ENCODE measurements at regions not wholly inside any gene's neighbourhood (a gene's known extent, or its start where the extent isn't known, plus 50 kb on each side); places are given as distances from the start of the nearest gene placed in this dataset.

- no peaks in the 10 kb centered on the region for H3K36me3 ChIP-seq (ENCODE audit: control insufficient read depth in 2 of 2, insufficient read depth in 2 of 2, low read length in 1 of 2)
- no peaks in the 10 kb centered on the region for H3K27me3 ChIP-seq (ENCODE audit: control insufficient read depth in 1 of 2, insufficient read depth in 2 of 2, low read length in 2 of 2)
- H3K4me1 ChIP-seq (ENCODE audit: control insufficient read depth in 2 of 2, insufficient read depth in 2 of 2, low read length in 1 of 2) = no peaks in the 10 kb centered on the region
- no peak overlapping the region for H3K27ac ChIP-seq (ENCODE audit: low read depth in 2 of 2, low read length in 1 of 2)
- peaks cover 0 to 2% of the 10 kb centered on the region in 2 donors for H3K9me3 ChIP-seq (ENCODE audit: control insufficient read depth in 2 of 2, insufficient read depth in 1 of 2, low read depth in 1 of 2, low read length in 1 of 2)
- H3K4me3 ChIP-seq (ENCODE audit: low read depth in 1 of 2, low read length in 2 of 2) = no peak overlapping the region
- WGBS, 2 donors = 76 to 77% methylated on average over 15 of the region's 15 CpGs
Observed at GRCh38 chr2:238963161-238963970, 115.5 kb downstream of the TWIST2 start.

GRCh38 chr2:238963971-238964328, 116.1 kb downstream of the TWIST2 start:
- no peaks in the 10 kb centered on the region for H3K4me1 ChIP-seq (ENCODE audit: control insufficient read depth in 2 of 2, insufficient read depth in 2 of 2, low read length in 1 of 2)
- no peaks in the 10 kb centered on the region for H3K36me3 ChIP-seq (ENCODE audit: control insufficient read depth in 2 of 2, insufficient read depth in 2 of 2, low read length in 1 of 2)
- H3K27me3 ChIP-seq (ENCODE audit: control insufficient read depth in 1 of 2, insufficient read depth in 2 of 2, low read length in 2 of 2) = no peaks in the 10 kb centered on the region
- no peak overlapping the region for H3K27ac ChIP-seq (ENCODE audit: low read depth in 2 of 2, low read length in 1 of 2)
- 65 to 76% methylated on average over 2 of the region's 2 CpGs for WGBS, 2 donors
- peaks cover 0 to 2% of the 10 kb centered on the region in 2 donors for H3K9me3 ChIP-seq (ENCODE audit: control insufficient read depth in 2 of 2, insufficient read depth in 1 of 2, low read depth in 1 of 2, low read length in 1 of 2)
- H3K4me3 ChIP-seq (ENCODE audit: low read depth in 1 of 2, low read length in 2 of 2) = no peak overlapping the region

GRCh38 chr2:238964544-238965067, 116.7 kb downstream of the TWIST2 start:
- Histone ChIP-seq H3K4me1 (ENCODE audit: control insufficient read depth in 2 of 2, insufficient read depth in 2 of 2, low read length in 1 of 2) (no peaks in the 10 kb centered on the region), H3K36me3 (ENCODE audit: control insufficient read depth in 2 of 2, insufficient read depth in 2 of 2, low read length in 1 of 2) (no peaks in the 10 kb centered on the region), H3K27me3 (ENCODE audit: control insufficient read depth in 1 of 2, insufficient read depth in 2 of 2, low read length in 2 of 2) (no peaks in the 10 kb centered on the region), H3K27ac (ENCODE audit: low read depth in 2 of 2, low read length in 1 of 2) (no peak overlapping the region), H3K4me3 (ENCODE audit: low read depth in 1 of 2, low read length in 2 of 2) (no peak overlapping the region), H3K9me3 (ENCODE audit: control insufficient read depth in 2 of 2, insufficient read depth in 1 of 2, low read depth in 1 of 2, low read length in 1 of 2) (peaks cover 0 to 2% of the 10 kb centered on the region in 2 donors)
- WGBS, 2 donors = 76 to 83% methylated on average over 12 of the region's 12 CpGs

GRCh38 chr2:238965371-238966071, 117.6 kb downstream of the TWIST2 start:
- Histone ChIP-seq H3K4me3 (ENCODE audit: low read depth in 1 of 2, low read length in 2 of 2) (no peak overlapping the region), H3K27ac (ENCODE audit: low read depth in 2 of 2, low read length in 1 of 2) (no peak overlapping the region), H3K4me1 (ENCODE audit: control insufficient read depth in 2 of 2, insufficient read depth in 2 of 2, low read length in 1 of 2) (no peaks in the 10 kb centered on the region), H3K27me3 (ENCODE audit: control insufficient read depth in 1 of 2, insufficient read depth in 2 of 2, low read length in 2 of 2) (no peaks in the 10 kb centered on the region), H3K9me3 (ENCODE audit: control insufficient read depth in 2 of 2, insufficient read depth in 1 of 2, low read depth in 1 of 2, low read length in 1 of 2) (peaks cover 0 to 2% of the 10 kb centered on the region in 2 donors), H3K36me3 (ENCODE audit: control insufficient read depth in 2 of 2, insufficient read depth in 2 of 2, low read length in 1 of 2) (no peaks in the 10 kb centered on the region)
- WGBS, 2 donors = 83 to 85% methylated on average over 18 of the region's 18 CpGs

- H3K36me3 ChIP-seq (ENCODE audit: control insufficient read depth in 2 of 2, insufficient read depth in 2 of 2, low read length in 1 of 2) = no peaks in the 10 kb centered on the region
- WGBS, 2 donors = 90% methylated on average over 46 of the region's 46 CpGs
- H3K9me3 ChIP-seq (ENCODE audit: control insufficient read depth in 2 of 2, insufficient read depth in 1 of 2, low read depth in 1 of 2, low read length in 1 of 2) = peaks cover 0 to 2% of the 10 kb centered on the region in 2 donors
- H3K27ac ChIP-seq (ENCODE audit: low read depth in 2 of 2, low read length in 1 of 2) = no peak overlapping the region
- no peak overlapping the region for H3K4me3 ChIP-seq (ENCODE audit: low read depth in 1 of 2, low read length in 2 of 2)
- H3K27me3 ChIP-seq (ENCODE audit: control insufficient read depth in 1 of 2, insufficient read depth in 2 of 2, low read length in 2 of 2) = no peaks in the 10 kb centered on the region
- H3K4me1 ChIP-seq (ENCODE audit: control insufficient read depth in 2 of 2, insufficient read depth in 2 of 2, low read length in 1 of 2) = no peaks in the 10 kb centered on the region
Observed at GRCh38 chr2:238966072-238966937, 118.4 kb downstream of the TWIST2 start.

- 85 to 87% methylated on average over 42 to 43 of the region's 43 CpGs for WGBS, 2 donors
Observed at GRCh38 chr2:238967031-238967977, 119.4 kb downstream of the TWIST2 start.

GRCh38 chr2:238967978-238968360, 120.1 kb downstream of the TWIST2 start:
- Histone ChIP-seq H3K4me3 (ENCODE audit: low read depth in 1 of 2, low read length in 2 of 2) (no peak overlapping the region), H3K27me3 (ENCODE audit: control insufficient read depth in 1 of 2, insufficient read depth in 2 of 2, low read length in 2 of 2) (no peaks in the 10 kb centered on the region), H3K27ac (ENCODE audit: low read depth in 2 of 2, low read length in 1 of 2) (no peak overlapping the region), H3K36me3 (ENCODE audit: control insufficient read depth in 2 of 2, insufficient read depth in 2 of 2, low read length in 1 of 2) (no peaks in the 10 kb centered on the region), H3K9me3 (ENCODE audit: control insufficient read depth in 2 of 2, insufficient read depth in 1 of 2, low read depth in 1 of 2, low read length in 1 of 2) (peaks cover 0 to 2% of the 10 kb centered on the region in 2 donors), H3K4me1 (ENCODE audit: control insufficient read depth in 2 of 2, insufficient read depth in 2 of 2, low read length in 1 of 2) (no peaks in the 10 kb centered on the region)
- 67 to 77% methylated on average over 8 of the region's 8 CpGs for WGBS, 2 donors

More at GRCh38 chr2:238967031-238967977, 119.4 kb downstream of the TWIST2 start:
- no peaks in the 10 kb centered on the region for H3K4me1 ChIP-seq (ENCODE audit: control insufficient read depth in 2 of 2, insufficient read depth in 2 of 2, low read length in 1 of 2)
- no peak overlapping the region for H3K4me3 ChIP-seq (ENCODE audit: low read depth in 1 of 2, low read length in 2 of 2)
- H3K9me3 ChIP-seq (ENCODE audit: control insufficient read depth in 2 of 2, insufficient read depth in 1 of 2, low read depth in 1 of 2, low read length in 1 of 2) = peaks cover 0 to 2% of the 10 kb centered on the region in 2 donors
- H3K27me3 ChIP-seq (ENCODE audit: control insufficient read depth in 1 of 2, insufficient read depth in 2 of 2, low read length in 2 of 2) = no peaks in the 10 kb centered on the region
- no peak overlapping the region for H3K27ac ChIP-seq (ENCODE audit: low read depth in 2 of 2, low read length in 1 of 2)
- H3K36me3 ChIP-seq (ENCODE audit: control insufficient read depth in 2 of 2, insufficient read depth in 2 of 2, low read length in 1 of 2) = no peaks in the 10 kb centered on the region

- Histone ChIP-seq H3K36me3 (ENCODE audit: control insufficient read depth in 2 of 2, insufficient read depth in 2 of 2, low read length in 1 of 2) (no peaks in the 10 kb centered on the region), H3K4me3 (ENCODE audit: low read depth in 1 of 2, low read length in 2 of 2) (no peak overlapping the region), H3K27ac (ENCODE audit: low read depth in 2 of 2, low read length in 1 of 2) (no peak overlapping the region), H3K9me3 (ENCODE audit: control insufficient read depth in 2 of 2, insufficient read depth in 1 of 2, low read depth in 1 of 2, low read length in 1 of 2) (peaks cover 0 to 2% of the 10 kb centered on the region in 2 donors), H3K27me3 (ENCODE audit: control insufficient read depth in 1 of 2, insufficient read depth in 2 of 2, low read length in 2 of 2) (no peaks in the 10 kb centered on the region), H3K4me1 (ENCODE audit: control insufficient read depth in 2 of 2, insufficient read depth in 2 of 2, low read length in 1 of 2) (no peaks in the 10 kb centered on the region)
- 70 to 76% methylated on average over 18 of the region's 18 CpGs for WGBS, 2 donors
Observed at GRCh38 chr2:238968616-238969384, 120.9 kb downstream of the TWIST2 start.
